GM12878 (cell line): ENCODE measurements at regions not wholly inside any gene's neighbourhood (a gene's known extent, or its start where the extent isn't known, plus 50 kb on each side); places are given as distances from the start of the nearest gene placed in this dataset.

Source experiments
- ATAC-seq: fragments of 200-7000 bp; cut with Tn5 transposase; 3 replicates; pipeline ENCODE4 v1.9.1; 2020; ENCODE audit warnings: mild to moderate bottlenecking, moderate library complexity
- BruUV-seq: library from RNA; stranded (reverse); fragments of 400-500 nt; replicated peaks from 2 replicates; lab custom pipeline; 2021; lab: Mats Ljungman, UMichigan
- CTCF ChIA-PET: fragments of 300-600 bp; sonication (Branson Sonifier 250); formaldehyde crosslinking; extraction: SDS; loops from one replicate; lab custom pipeline; 2021; ENCODE audit warnings: inconsistent platforms; lab: Yijun Ruan, JAX
- POLR2A ChIA-PET: fragments of 350-600 bp; formaldehyde crosslinking; extraction: SDS; loops from one replicate; lab custom pipeline; 2021; ENCODE audit warnings: inconsistent platforms; lab: Charles Lee
- RAD21 ChIA-PET: fragments of 300-600 bp; sonication (Branson Sonifier 250); formaldehyde crosslinking; loops from one replicate; lab custom pipeline; 2023; ENCODE audit warnings: antibody characterized with exemption; ENCODE audit not compliant: unreplicated experiment; lab: Charles Lee
- SMC1A ChIA-PET: fragments of 300-600 bp; sonication (Branson Sonifier 250); formaldehyde crosslinking; loops from one replicate; lab custom pipeline; 2023; ENCODE audit not compliant: unreplicated experiment, uncharacterized antibody; lab: Charles Lee
- DNase-seq: peaks from one replicate; pipeline ENCODE4 v3.0.0-alpha.2; 2011; ENCODE audit warnings: low read depth, low spot score
- FAIRE-seq: peaks from 3 replicates; lab custom pipeline; 2011; peaks lifted over from hg19 to GRCh38; lab: Jason Lieb, UNC
- H2AFZ ChIP-seq: 2 replicates; pipeline ENCODE4 v1.6.0; 2011; ENCODE audit warnings: low read depth, low read length, control low read depth; ENCODE audit not compliant: control insufficient read depth
- H3K27ac ChIP-seq: 2 replicates; pipeline ENCODE4 v1.5.1; 2011; ENCODE audit warnings: control low read depth; ENCODE audit not compliant: control insufficient read depth, insufficient read depth
- H3K27me3 ChIP-seq, 2 experiments: replicated peaks in 1 of 2; 2 replicates each; pipeline versions ENCODE4 v1.6.0 to v1.6.1; 2011; ENCODE audit warnings: low read length in 1 of 2; ENCODE audit not compliant: control insufficient read depth in 2 of 2, insufficient read depth in 2 of 2
- H3K36me3 ChIP-seq, 2 experiments: 2 replicates each; pipeline ENCODE4 v1.5.1; 2011; ENCODE audit warnings: low read length in 1 of 2; ENCODE audit not compliant: control insufficient read depth in 2 of 2, insufficient read depth in 2 of 2
- H3K4me1 ChIP-seq: 2 replicates; pipeline ENCODE4 v1.6.1; 2011; ENCODE audit warnings: mild to moderate bottlenecking, low read length, moderate library complexity, mixed read lengths; ENCODE audit not compliant: control insufficient read depth, insufficient read depth
- H3K4me2 ChIP-seq: 2 replicates; pipeline ENCODE4 v1.6.0; 2011; ENCODE audit warnings: control low read depth; ENCODE audit not compliant: control insufficient read depth, insufficient read depth
- H3K4me3 ChIP-seq: fragments of 200-600 bp; sonication (generic); 2 replicates; pipeline ENCODE4 v1.5.1; 2016
- H3K79me2 ChIP-seq: 2 replicates; pipeline ENCODE4 v1.6.0; 2011; ENCODE audit warnings: low read length; ENCODE audit not compliant: control insufficient read depth, insufficient read depth
- H3K9ac ChIP-seq: 2 replicates; pipeline ENCODE4 v1.8.0; 2011; ENCODE audit warnings: low read length, control low read depth, mixed read lengths; ENCODE audit not compliant: control insufficient read depth, insufficient read depth
- H3K9me3 ChIP-seq: replicated peaks from 3 replicates; pipeline ENCODE4 v1.5.1; 2011; ENCODE audit warnings: mild to moderate bottlenecking, low read length; ENCODE audit not compliant: control insufficient read depth, insufficient read depth
- H4K20me1 ChIP-seq: 2 replicates; pipeline ENCODE4 v1.6.0; 2011; ENCODE audit not compliant: control insufficient read depth, insufficient read depth
- BRCA1 ChIP-seq: IDR thresholded peaks from 2 replicates; pipeline ENCODE4 v1.6.1; 2011; ENCODE audit warnings: low read depth, low read length, improper control_type of control experiment
- CEBPB ChIP-seq, 2 experiments: fragments of 150-350 bp in 1 of 2; IDR thresholded peaks; 2 replicates each; pipeline ENCODE4 v1.6.1; 2012 to 2014; ENCODE audit warnings: low read depth in 2 of 2, low read length in 2 of 2, borderline replicate concordance in 1 of 2, inconsistent platforms in 1 of 2
- CHD4 ChIP-seq: fragments of 200-600 bp; sonication (generic); IDR thresholded peaks from 2 replicates; pipeline ENCODE4 v1.6.1; 2016; ENCODE audit warnings: mild to moderate bottlenecking
- FOXM1 ChIP-seq: IDR thresholded peaks from 2 replicates; pipeline ENCODE4 v1.6.1; 2012; ENCODE audit warnings: low read depth, mild to moderate bottlenecking, inconsistent platforms, low read length, moderate library complexity
- HSF1 ChIP-seq: fragments of 150-350 bp; IDR thresholded peaks from 2 replicates; pipeline ENCODE4 v1.6.1; 2014; ENCODE audit warnings: mild to moderate bottlenecking, low read depth, low read length
- MEF2B ChIP-seq: fragments of 450-650 bp; IDR thresholded peaks from 2 replicates; pipeline ENCODE4 v1.6.1; 2018; ENCODE audit warnings: mild to moderate bottlenecking, moderate library complexity; ENCODE audit not compliant: partially characterized antibody, poor library complexity, severe bottlenecking
- NBN ChIP-seq: fragments of 450-650 bp; IDR thresholded peaks from 2 replicates; pipeline ENCODE4 v1.6.1; 2016
- NFIC ChIP-seq: IDR thresholded peaks from 2 replicates; pipeline ENCODE4 v1.6.1; 2012; ENCODE audit warnings: low read depth, mild to moderate bottlenecking, inconsistent platforms, low read length, moderate library complexity
- RFX5 ChIP-seq: IDR thresholded peaks from 2 replicates; pipeline ENCODE4 v1.6.1; 2011; ENCODE audit warnings: low read depth, low read length, improper control_type of control experiment
- SREBF2 ChIP-seq: IDR thresholded peaks from 2 replicates; pipeline ENCODE4 v1.6.1; 2012; ENCODE audit warnings: mild to moderate bottlenecking, low read length
- SRF ChIP-seq, 2 experiments: IDR thresholded peaks; 2 replicates each; pipeline ENCODE4 v1.6.1; 2011; ENCODE audit warnings: low read depth in 2 of 2, low read length in 2 of 2, mild to moderate bottlenecking in 1 of 2, moderate library complexity in 1 of 2
- STAT3 ChIP-seq: IDR thresholded peaks from 2 replicates; pipeline ENCODE4 v1.6.1; 2011; ENCODE audit warnings: low read depth, low read length, improper control_type of control experiment
- TAF1 ChIP-seq: IDR thresholded peaks from 2 replicates; pipeline ENCODE4 v1.6.1; 2011; ENCODE audit warnings: mild to moderate bottlenecking, low read depth, low read length, borderline replicate concordance
- ZBTB11 ChIP-seq: fragments of 450-650 bp; formaldehyde crosslinking; IDR thresholded peaks from 2 replicates; pipeline ENCODE4 v1.5.0; 2022; ENCODE audit warnings: mild to moderate bottlenecking, missing genetic modification characterization
- WGBS: methylation state at CpG from one replicate; pipeline ENCODE4 v1.1.6; 2016; ENCODE audit warnings: low lambda C conversion rate; ENCODE audit not compliant: insufficient replicate concordance, insufficient coverage; ENCODE audit errors: missing lambda C conversion rate; 5-methylcytosine and 5-hydroxymethylcytosine counted together
- in situ Hi-C: fragments of 300-500 bp; cut with MboI; formaldehyde crosslinking; loops from 9 replicates; pipeline ENCODE4 v1.14.3; 2018; ENCODE audit warnings: mixed read lengths
- intact Hi-C: fragments of 100-400 bp; cut with micrococcal nuclease; formaldehyde crosslinking; loops from one replicate; pipeline ENCODE4 v1.14.2; 2022; ENCODE audit not compliant: unreplicated experiment

- no peak overlapping the region for H3K27ac ChIP-seq
- RAD21 ChIA-PET, result no interaction called here
- H4K20me1 ChIP-seq, result no peaks in the 10 kb centered on the region
- no TSS peak for BruUV-seq
- H3K36me3 ChIP-seq, result no peaks in the 10 kb centered on the region
- H2AFZ ChIP-seq, result no peak overlapping the region
- no peak for ATAC-seq
- TF ChIP-seq FOXM1 (no peak), CEBPB (IDR thresholded peaks at IDR 0.05; ENCODE audit: borderline replicate concordance in 1 of 2, low read depth in 2 of 2, low read length in 2 of 2) (no peak), NFIC (no peak), TAF1 (no peak), MEF2B (no peak), NBN (no peak), BRCA1 (no peak), SRF (IDR thresholded peaks at IDR 0.05; ENCODE audit: low read depth in 2 of 2, low read length in 2 of 2) (no peak), HSF1 (no peak), SREBF2 (no peak), ZBTB11 (CRISPR knock-in tag) (no peak), STAT3 (no peak), RFX5 (no peak), CHD4 (no peak)
- POLR2A ChIA-PET, result no interaction called here
- H3K9me3 ChIP-seq, result no peaks in the 10 kb centered on the region
- no peaks in the 10 kb centered on the region for H3K4me1 ChIP-seq
- CTCF ChIA-PET, result no interaction called here
- no peaks in the 10 kb centered on the region for H3K79me2 ChIP-seq
- H3K9ac ChIP-seq, result no peak overlapping the region
- no peak overlapping the region for H3K4me2 ChIP-seq
- no peaks in the 10 kb centered on the region for H3K27me3 ChIP-seq
- no peak overlapping the region for H3K4me3 ChIP-seq
- DNase-seq, result no peak
- FAIRE-seq, result no peak
- 19% methylated on average over 5 of the region's 5 CpGs for WGBS
- intact Hi-C loops (no loop called here), in situ Hi-C loops (no loop called here)
- SMC1A ChIA-PET, result no interaction called here
Measured at GRCh38 chr21:28640326-28640725, 352.4 kb downstream of the LTN1 start.
